Natural killer cell (primary cell): ENCODE measurements at regions not wholly inside any gene's neighbourhood (a gene's known extent, or its start where the extent isn't known, plus 50 kb on each side); places are given as distances from the start of the nearest gene placed in this dataset.

Experiments
- ATAC-seq, 3 donors: fragments of 150-1000 bp in 2 of 3; fragments of 200-7000 bp in 1 of 3; cut with Tn5 transposase; 1 replicate in 1 of 3; 2 replicates in 2 of 3; pipeline ENCODE4 v1.10.0; 2021; ENCODE audit warnings: mild to moderate bottlenecking in 2 of 3, moderate library complexity in 2 of 3
- DNase-seq, 2 donors: peaks; one replicate each; pipeline versions ENCODE4 v3.0.0 to v3.0.0-alpha.2; 2013 to 2021; ENCODE audit warnings: mixed read lengths in 1 of 2
- H3K27ac ChIP-seq: one replicate; pipeline ENCODE4 v1.5.1; 2013; ENCODE audit warnings: mild to moderate bottlenecking, low read length
- H3K27me3 ChIP-seq: one replicate; pipeline ENCODE4 v1.6.1; 2013; ENCODE audit warnings: low read length; ENCODE audit not compliant: control insufficient read depth, insufficient read depth
- H3K36me3 ChIP-seq: one replicate; pipeline ENCODE4 v1.6.1; 2013; ENCODE audit warnings: low read length; ENCODE audit not compliant: control insufficient read depth, insufficient read depth
- H3K4me1 ChIP-seq: one replicate; pipeline ENCODE4 v1.6.1; 2013; ENCODE audit warnings: low read length; ENCODE audit not compliant: control insufficient read depth, insufficient read depth
- H3K4me3 ChIP-seq: one replicate; pipeline ENCODE4 v1.5.1; 2013; ENCODE audit warnings: low read length
- H3K9me3 ChIP-seq: one replicate; pipeline ENCODE4 v1.6.1; 2013; ENCODE audit warnings: low read length; ENCODE audit not compliant: control insufficient read depth, insufficient read depth
- H3K27ac Mint-ChIP-seq, 2 donors: one replicate each; pipeline ENCODE4 v1.8.0; 2022; ENCODE audit warnings: mild to moderate bottlenecking in 2 of 2, mixed read lengths in 2 of 2, moderate library complexity in 1 of 2
- H3K27me3 Mint-ChIP-seq, 2 donors: one replicate each; pipeline ENCODE4 v1.8.0; 2022; ENCODE audit warnings: low read depth in 2 of 2, mixed read lengths in 2 of 2
- H3K36me3 Mint-ChIP-seq: one replicate; pipeline ENCODE4 v1.8.0; 2022; ENCODE audit warnings: mixed read lengths
- H3K4me1 Mint-ChIP-seq, 2 donors: one replicate each; pipeline ENCODE4 v1.8.0; 2022; ENCODE audit warnings: mixed read lengths in 2 of 2
- H3K4me3 Mint-ChIP-seq: one replicate; pipeline ENCODE4 v1.8.0; 2022; ENCODE audit warnings: mild to moderate bottlenecking, moderate library complexity, mixed read lengths
- H3K9me3 Mint-ChIP-seq, 2 donors: one replicate each; pipeline ENCODE4 v1.8.0; 2022; ENCODE audit warnings: mixed read lengths in 2 of 2
- WGBS: methylation state at CpG from one replicate; pipeline ENCODE4 v1.1.7; 2013; ENCODE audit warnings: missing lambda C conversion rate; ENCODE audit not compliant: insufficient coverage; 5-methylcytosine and 5-hydroxymethylcytosine counted together
- intact Hi-C: fragments of 100-400 bp; cut with micrococcal nuclease; formaldehyde crosslinking; loops from one replicate; pipeline ENCODE4 v1.14.2; 2022
- TF ChIP-seq, protein P1 (sequence below): fragments of 200-600 bp; IDR thresholded peaks from one replicate; pipeline ENCODE4 v1.8.0; 2022; ENCODE audit warnings: antibody characterized with exemption

GRCh38 chr1:170460414-170461155, 71.4 kb upstream of the GORAB start:
- H3K4me1 ChIP-seq = no peaks in the 10 kb centered on the region
- no peaks in the 10 kb centered on the region for H3K9me3 ChIP-seq
- DNase-seq = no peak
- H3K4me3 Mint-ChIP-seq = no peak overlapping the region
- peaks cover 2% of the 10 kb centered on the region for H3K27me3 ChIP-seq
- WGBS = 100% methylated on average over 1 of the region's 2 CpGs
- no peaks in the 10 kb centered on the region for H3K4me1 Mint-ChIP-seq
- H3K27ac ChIP-seq = no peak overlapping the region
- ATAC-seq = no peak
- intact Hi-C loops = no loop called here
- peaks cover 0 to 3% of the 10 kb centered on the region in 2 donors for H3K27me3 Mint-ChIP-seq
- no peaks in the 10 kb centered on the region for H3K36me3 ChIP-seq
- TF ChIP-seq, protein P1, sequence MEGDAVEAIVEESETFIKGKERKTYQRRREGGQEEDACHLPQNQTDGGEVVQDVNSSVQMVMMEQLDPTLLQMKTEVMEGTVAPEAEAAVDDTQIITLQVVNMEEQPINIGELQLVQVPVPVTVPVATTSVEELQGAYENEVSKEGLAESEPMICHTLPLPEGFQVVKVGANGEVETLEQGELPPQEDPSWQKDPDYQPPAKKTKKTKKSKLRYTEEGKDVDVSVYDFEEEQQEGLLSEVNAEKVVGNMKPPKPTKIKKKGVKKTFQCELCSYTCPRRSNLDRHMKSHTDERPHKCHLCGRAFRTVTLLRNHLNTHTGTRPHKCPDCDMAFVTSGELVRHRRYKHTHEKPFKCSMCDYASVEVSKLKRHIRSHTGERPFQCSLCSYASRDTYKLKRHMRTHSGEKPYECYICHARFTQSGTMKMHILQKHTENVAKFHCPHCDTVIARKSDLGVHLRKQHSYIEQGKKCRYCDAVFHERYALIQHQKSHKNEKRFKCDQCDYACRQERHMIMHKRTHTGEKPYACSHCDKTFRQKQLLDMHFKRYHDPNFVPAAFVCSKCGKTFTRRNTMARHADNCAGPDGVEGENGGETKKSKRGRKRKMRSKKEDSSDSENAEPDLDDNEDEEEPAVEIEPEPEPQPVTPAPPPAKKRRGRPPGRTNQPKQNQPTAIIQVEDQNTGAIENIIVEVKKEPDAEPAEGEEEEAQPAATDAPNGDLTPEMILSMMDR = no peak
- H3K36me3 Mint-ChIP-seq = no peaks in the 10 kb centered on the region
- H3K9me3 Mint-ChIP-seq = peaks cover 0 to 3% of the 10 kb centered on the region in 2 donors
- no peak overlapping the region for H3K4me3 ChIP-seq
- H3K27ac Mint-ChIP-seq = no peak overlapping the region

GRCh38 chr1:170461291-170461747, 70.6 kb upstream of the GORAB start:
- ATAC-seq (no peak), DNase-seq (no peak)
- no peak overlapping the region for H3K27ac Mint-ChIP-seq
- no peak overlapping the region for H3K4me3 Mint-ChIP-seq
- intact Hi-C loops = no loop called here
- H3K27me3 ChIP-seq = peaks cover 2% of the 10 kb centered on the region
- no peak overlapping the region for H3K27ac ChIP-seq
- 75% methylated on average over 1 of the region's 1 CpG for WGBS
- H3K27me3 Mint-ChIP-seq = peaks cover 0 to 3% of the 10 kb centered on the region in 2 donors
- no peaks in the 10 kb centered on the region for H3K9me3 ChIP-seq
- H3K4me1 Mint-ChIP-seq = no peaks in the 10 kb centered on the region
- H3K4me3 ChIP-seq = no peak overlapping the region
- H3K4me1 ChIP-seq = no peaks in the 10 kb centered on the region
- H3K36me3 Mint-ChIP-seq = no peaks in the 10 kb centered on the region
- TF ChIP-seq, protein P1 = no peak
- H3K36me3 ChIP-seq = no peaks in the 10 kb centered on the region
- H3K9me3 Mint-ChIP-seq = peaks cover 0 to 3% of the 10 kb centered on the region in 2 donors

- TF ChIP-seq, protein P1 = no peak
- no peak for DNase-seq
- no peaks in the 10 kb centered on the region for H3K36me3 ChIP-seq
- no peak overlapping the region for H3K27ac ChIP-seq
- no peak overlapping the region for H3K27ac Mint-ChIP-seq
- peaks cover 2% of the 10 kb centered on the region for H3K27me3 ChIP-seq
- WGBS = 55% methylated on average over 4 of the region's 4 CpGs
- no peak for ATAC-seq
- H3K27me3 Mint-ChIP-seq = peaks cover 0 to 3% of the 10 kb centered on the region in 2 donors
- no peaks in the 10 kb centered on the region for H3K9me3 ChIP-seq
- H3K36me3 Mint-ChIP-seq = no peaks in the 10 kb centered on the region
- no peaks in the 10 kb centered on the region for H3K4me1 ChIP-seq
- peaks cover 0 to 3% of the 10 kb centered on the region in 2 donors for H3K9me3 Mint-ChIP-seq
- H3K4me3 Mint-ChIP-seq = no peak overlapping the region
- no peak overlapping the region for H3K4me3 ChIP-seq
- intact Hi-C loops = no loop called here
- no peaks in the 10 kb centered on the region for H3K4me1 Mint-ChIP-seq
Measured at GRCh38 chr1:170461762-170462384, 70.1 kb upstream of the GORAB start.
